WTC11 (cell line): ENCODE measurements at regions not wholly inside any gene's neighbourhood (a gene's known extent, or its start where the extent isn't known, plus 50 kb on each side); places are given as distances from the start of the nearest gene placed in this dataset.

ENCODE experiments used
- CREM ChIP-seq: sonication (generic); formaldehyde crosslinking; IDR thresholded peaks from 2 replicates; pipeline ENCODE4 v1.8.1; 2022; ENCODE audit warnings: mild to moderate bottlenecking, missing genetic modification reagents, moderate library complexity
- FOXP1 ChIP-seq: sonication (generic); formaldehyde crosslinking; IDR thresholded peaks from 2 replicates; pipeline ENCODE4 v1.8.0; 2022; ENCODE audit warnings: missing genetic modification reagents, mild to moderate bottlenecking, moderate library complexity, borderline replicate concordance
- NR1H2 ChIP-seq: sonication (generic); formaldehyde crosslinking; IDR thresholded peaks from 2 replicates; pipeline ENCODE4 v1.9.0; 2021; ENCODE audit warnings: mild to moderate bottlenecking, moderate library complexity, missing genetic modification reagents
- TP53 ChIP-seq: sonication (generic); formaldehyde crosslinking; IDR thresholded peaks from 2 replicates; pipeline ENCODE4 v1.8.1; 2023; ENCODE audit warnings: mild to moderate bottlenecking, missing genetic modification reagents
- ZBTB21 ChIP-seq: sonication (generic); formaldehyde crosslinking; IDR thresholded peaks from 2 replicates; pipeline ENCODE4 v1.8.1; 2023; ENCODE audit warnings: mild to moderate bottlenecking, missing genetic modification reagents, borderline replicate concordance
- ZNF416 ChIP-seq: fragments of 250-450 bp; sonication (Bioruptor Pico); IDR thresholded peaks from 2 replicates; pipeline ENCODE4 v1.9.0; 2021; ENCODE audit warnings: mild to moderate bottlenecking, inconsistent platforms
- ZNF423 ChIP-seq: fragments of 250-450 bp; sonication (Bioruptor Pico); IDR thresholded peaks from 2 replicates; pipeline ENCODE4 v2.1.2; 2022; ENCODE audit warnings: mild to moderate bottlenecking, moderate library complexity
- TF ChIP-seq, protein P1 (sequence below): fragments of 200-600 bp; IDR thresholded peaks from 2 replicates; pipeline ENCODE4 v1.8.0; 2022; ENCODE audit warnings: antibody characterized with exemption
- TF ChIP-seq, protein P2 (sequence below): sonication (generic); formaldehyde crosslinking; conservative IDR thresholded peaks from 2 replicates; pipeline ENCODE4 v1.8.1; 2022; ENCODE audit warnings: mild to moderate bottlenecking, missing genetic modification reagents
- TF ChIP-seq, protein P3 (sequence below): sonication (generic); formaldehyde crosslinking; IDR thresholded peaks from 2 replicates; pipeline ENCODE4 v1.8.0; 2023; ENCODE audit warnings: missing genetic modification reagents

DNA sequence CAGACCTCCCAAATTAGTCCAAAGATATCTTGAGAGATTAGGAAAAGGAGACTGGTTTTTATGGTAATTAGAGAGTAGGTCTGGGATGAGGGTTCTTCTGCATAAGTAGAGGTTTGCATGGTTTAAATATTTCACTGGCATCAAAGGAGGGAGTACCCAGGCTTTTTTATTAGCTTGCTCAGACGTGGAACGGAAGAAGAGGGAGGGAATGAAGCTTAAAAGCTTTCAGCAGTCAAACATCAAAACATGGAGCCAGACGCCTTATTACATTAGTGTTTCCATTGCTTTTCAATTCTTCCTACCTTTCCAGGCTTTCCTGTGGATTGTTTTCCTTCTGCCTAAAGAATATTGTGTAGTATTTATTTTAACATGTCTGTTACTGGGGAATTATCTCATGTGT, 342.1 kb upstream of the SOX2 start:
- TF ChIP-seq NR1H2 (CRISPR knock-in tag) (no peak), ZBTB21 (CRISPR knock-in tag) (no peak), FOXP1 (CRISPR knock-in tag) (no peak), TP53 (no peak), ZNF416 (CRISPR knock-in tag) (no peak), CREM (CRISPR knock-in tag) (no peak), ZNF423 (no peak)
- TF ChIP-seq, protein P1, sequence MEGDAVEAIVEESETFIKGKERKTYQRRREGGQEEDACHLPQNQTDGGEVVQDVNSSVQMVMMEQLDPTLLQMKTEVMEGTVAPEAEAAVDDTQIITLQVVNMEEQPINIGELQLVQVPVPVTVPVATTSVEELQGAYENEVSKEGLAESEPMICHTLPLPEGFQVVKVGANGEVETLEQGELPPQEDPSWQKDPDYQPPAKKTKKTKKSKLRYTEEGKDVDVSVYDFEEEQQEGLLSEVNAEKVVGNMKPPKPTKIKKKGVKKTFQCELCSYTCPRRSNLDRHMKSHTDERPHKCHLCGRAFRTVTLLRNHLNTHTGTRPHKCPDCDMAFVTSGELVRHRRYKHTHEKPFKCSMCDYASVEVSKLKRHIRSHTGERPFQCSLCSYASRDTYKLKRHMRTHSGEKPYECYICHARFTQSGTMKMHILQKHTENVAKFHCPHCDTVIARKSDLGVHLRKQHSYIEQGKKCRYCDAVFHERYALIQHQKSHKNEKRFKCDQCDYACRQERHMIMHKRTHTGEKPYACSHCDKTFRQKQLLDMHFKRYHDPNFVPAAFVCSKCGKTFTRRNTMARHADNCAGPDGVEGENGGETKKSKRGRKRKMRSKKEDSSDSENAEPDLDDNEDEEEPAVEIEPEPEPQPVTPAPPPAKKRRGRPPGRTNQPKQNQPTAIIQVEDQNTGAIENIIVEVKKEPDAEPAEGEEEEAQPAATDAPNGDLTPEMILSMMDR = no peak
- TF ChIP-seq, protein P2, sequence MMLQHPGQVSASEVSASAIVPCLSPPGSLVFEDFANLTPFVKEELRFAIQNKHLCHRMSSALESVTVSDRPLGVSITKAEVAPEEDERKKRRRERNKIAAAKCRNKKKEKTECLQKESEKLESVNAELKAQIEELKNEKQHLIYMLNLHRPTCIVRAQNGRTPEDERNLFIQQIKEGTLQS (CRISPR knock-in tag) = no peak
- TF ChIP-seq, protein P3, sequence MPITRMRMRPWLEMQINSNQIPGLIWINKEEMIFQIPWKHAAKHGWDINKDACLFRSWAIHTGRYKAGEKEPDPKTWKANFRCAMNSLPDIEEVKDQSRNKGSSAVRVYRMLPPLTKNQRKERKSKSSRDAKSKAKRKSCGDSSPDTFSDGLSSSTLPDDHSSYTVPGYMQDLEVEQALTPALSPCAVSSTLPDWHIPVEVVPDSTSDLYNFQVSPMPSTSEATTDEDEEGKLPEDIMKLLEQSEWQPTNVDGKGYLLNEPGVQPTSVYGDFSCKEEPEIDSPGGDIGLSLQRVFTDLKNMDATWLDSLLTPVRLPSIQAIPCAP (CRISPR knock-in tag) = no peak
